ENCODE measurements at regions not wholly inside any gene's neighbourhood (a gene's known extent, or its start where the extent isn't known, plus 50 kb on each side); places are given as distances from the start of the nearest gene placed in this dataset.

GRCh38 chr11:116413301-116414242, 359.2 kb downstream of the BUD13 start:
- no peak for DNase-seq (ENCODE audit: extremely low read depth, low read depth)
- TF ChIP-seq, protein P1, sequence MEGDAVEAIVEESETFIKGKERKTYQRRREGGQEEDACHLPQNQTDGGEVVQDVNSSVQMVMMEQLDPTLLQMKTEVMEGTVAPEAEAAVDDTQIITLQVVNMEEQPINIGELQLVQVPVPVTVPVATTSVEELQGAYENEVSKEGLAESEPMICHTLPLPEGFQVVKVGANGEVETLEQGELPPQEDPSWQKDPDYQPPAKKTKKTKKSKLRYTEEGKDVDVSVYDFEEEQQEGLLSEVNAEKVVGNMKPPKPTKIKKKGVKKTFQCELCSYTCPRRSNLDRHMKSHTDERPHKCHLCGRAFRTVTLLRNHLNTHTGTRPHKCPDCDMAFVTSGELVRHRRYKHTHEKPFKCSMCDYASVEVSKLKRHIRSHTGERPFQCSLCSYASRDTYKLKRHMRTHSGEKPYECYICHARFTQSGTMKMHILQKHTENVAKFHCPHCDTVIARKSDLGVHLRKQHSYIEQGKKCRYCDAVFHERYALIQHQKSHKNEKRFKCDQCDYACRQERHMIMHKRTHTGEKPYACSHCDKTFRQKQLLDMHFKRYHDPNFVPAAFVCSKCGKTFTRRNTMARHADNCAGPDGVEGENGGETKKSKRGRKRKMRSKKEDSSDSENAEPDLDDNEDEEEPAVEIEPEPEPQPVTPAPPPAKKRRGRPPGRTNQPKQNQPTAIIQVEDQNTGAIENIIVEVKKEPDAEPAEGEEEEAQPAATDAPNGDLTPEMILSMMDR (IDR thresholded peaks at IDR 0.05; ENCODE audit: low read depth, low read length, missing control alignments) = no peak
- H3K4me3 ChIP-seq (replicated peaks; ENCODE audit: low read depth, low read length) = no peak overlapping the region

GRCh38 chr11:116412118-116412889, 360.5 kb downstream of the BUD13 start:
- TF ChIP-seq, protein P1 (IDR thresholded peaks at IDR 0.05; ENCODE audit: low read depth, low read length, missing control alignments) = no peak
- DNase-seq (ENCODE audit: extremely low read depth, low read depth) = no peak
- no peak overlapping the region for H3K4me3 ChIP-seq (replicated peaks; ENCODE audit: low read depth, low read length)

DNA sequence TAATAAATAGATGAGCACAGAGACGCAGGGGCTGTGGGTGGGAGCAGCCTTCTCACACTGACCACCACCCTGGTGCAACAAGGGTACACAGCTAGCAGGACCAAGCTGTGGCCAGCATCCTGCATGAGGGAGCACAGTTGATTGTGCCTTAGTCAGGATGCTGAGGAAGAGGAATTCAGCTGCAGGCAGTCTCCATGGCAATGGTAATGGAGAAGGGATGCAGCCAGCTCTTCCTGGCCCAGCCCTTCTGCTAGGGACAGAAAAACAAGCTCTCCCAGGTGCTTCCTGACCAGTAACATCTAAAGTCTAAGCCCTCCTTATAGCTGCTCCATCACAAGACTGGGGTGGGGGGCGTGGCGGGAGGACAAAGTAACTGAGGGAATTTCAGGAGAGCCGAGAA, 363.5 kb downstream of the BUD13 start:
- TF ChIP-seq, protein P1 (IDR thresholded peaks at IDR 0.05; ENCODE audit: low read depth, low read length, missing control alignments) = no peak
- H3K4me3 ChIP-seq (replicated peaks; ENCODE audit: low read depth, low read length) = no peak overlapping the region
- no peak for DNase-seq (ENCODE audit: extremely low read depth, low read depth)

DNA sequence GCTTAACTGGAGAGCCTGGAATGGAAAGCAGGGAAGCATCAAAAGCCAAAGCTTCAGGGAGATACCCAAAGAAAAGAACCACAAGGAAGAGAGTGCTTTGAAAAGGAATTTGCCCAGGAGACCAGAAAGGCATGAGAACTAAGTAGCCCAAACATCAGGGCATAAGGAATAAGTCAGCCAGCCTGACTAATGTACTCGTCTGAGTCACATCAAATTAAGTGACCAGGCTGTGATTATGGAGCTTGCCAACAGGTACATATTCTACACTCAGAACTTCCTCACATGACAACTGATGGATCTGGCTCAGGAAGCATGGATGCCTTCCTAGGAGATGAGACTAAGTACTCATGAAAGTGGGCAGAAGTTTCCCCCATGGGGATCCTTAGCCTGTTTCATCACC, 366.7 kb downstream of the BUD13 start:
- no peak for DNase-seq (ENCODE audit: extremely low read depth, low read depth)
- TF ChIP-seq, protein P1 (IDR thresholded peaks at IDR 0.05; ENCODE audit: low read depth, low read length, missing control alignments) = no peak
- H3K4me3 ChIP-seq (replicated peaks; ENCODE audit: low read depth, low read length) = no peak overlapping the region

GRCh38 chr11:116404462-116404798, 368.4 kb downstream of the BUD13 start:
- no peak overlapping the region for H3K4me3 ChIP-seq (replicated peaks; ENCODE audit: low read depth, low read length)
- DNase-seq (ENCODE audit: extremely low read depth, low read depth) = no peak
- TF ChIP-seq, protein P1 (IDR thresholded peaks at IDR 0.05; ENCODE audit: low read depth, low read length, missing control alignments) = no peak

- TF ChIP-seq, protein P1 (IDR thresholded peaks at IDR 0.05; ENCODE audit: low read depth, low read length, missing control alignments) = no peak
- DNase-seq (ENCODE audit: extremely low read depth, low read depth) = no peak
- no peak overlapping the region for H3K4me3 ChIP-seq (replicated peaks; ENCODE audit: low read depth, low read length)
Measured at GRCh38 chr11:116403794-116404461, 368.9 kb downstream of the BUD13 start.
